Cerebellar nuclear complex (tissue), 1 donor: ENCODE measurements at regions not wholly inside any gene's neighbourhood (a gene's known extent, or its start where the extent isn't known, plus 50 kb on each side); places are given as distances from the start of the nearest gene placed in this dataset.
"Not testable (repeated sequence)": the region's sequence is repeated elsewhere in the genome, so short reads cannot be mapped to it uniquely, and the experiment has no call there.

Source experiments
- DNase-seq, 2 experiments: peaks; one replicate each; lab custom pipeline; 2025; lab: John Stamatoyannopoulos, UW

GRCh38 chr2:185265747-185266146, 472.9 kb upstream of the FSIP2 start:
- no peak for DNase-seq

- no peak for DNase-seq
Observed at GRCh38 chr2:185268651-185269050, 470.0 kb upstream of the FSIP2 start.

- no peak for DNase-seq
Observed at GRCh38 chr2:185274718-185275484, 463.7 kb upstream of the FSIP2 start.

GRCh38 chr2:185275979-185276378, 462.6 kb upstream of the FSIP2 start:
- DNase-seq, result not testable (repeated sequence)

GRCh38 chr2:185278761-185279160, 459.8 kb upstream of the FSIP2 start:
- no peak for DNase-seq

GRCh38 chr2:185279999-185280398, 458.6 kb upstream of the FSIP2 start:
- DNase-seq, result no peak

GRCh38 chr2:185284696-185285095, 453.9 kb upstream of the FSIP2 start:
- DNase-seq, result no peak

GRCh38 chr2:185290012-185290411, 448.6 kb upstream of the FSIP2 start:
- not testable (repeated sequence) for DNase-seq

- no peak for DNase-seq
Observed at GRCh38 chr2:185291035-185291647, 447.5 kb upstream of the FSIP2 start.

GRCh38 chr2:185299867-185300266, 438.7 kb upstream of the FSIP2 start:
- no peak for DNase-seq

GRCh38 chr2:185306119-185306518, 432.5 kb upstream of the FSIP2 start:
- DNase-seq, result no peak

- no peak for DNase-seq
Observed at GRCh38 chr2:185316383-185316782, 422.2 kb upstream of the FSIP2 start.

- no peak for DNase-seq
Observed at GRCh38 chr2:185318271-185318724, 420.3 kb upstream of the FSIP2 start.

GRCh38 chr2:185335879-185336278, 402.7 kb upstream of the FSIP2 start:
- no peak for DNase-seq

- no peak for DNase-seq
Observed at GRCh38 chr2:185337033-185337432, 401.6 kb upstream of the FSIP2 start.

- DNase-seq, result no peak
Observed at GRCh38 chr2:185338104-185338503, 400.5 kb upstream of the FSIP2 start.

GRCh38 chr2:185347445-185347844, 391.2 kb upstream of the FSIP2 start:
- DNase-seq, result no peak

- DNase-seq, result no peak
Observed at GRCh38 chr2:185360776-185361175, 377.8 kb upstream of the FSIP2 start.

GRCh38 chr2:185372188-185372587, 366.4 kb upstream of the FSIP2 start:
- DNase-seq, result no peak

- DNase-seq, result no peak
Observed at GRCh38 chr2:185373229-185373628, 365.4 kb upstream of the FSIP2 start.

GRCh38 chr2:185374878-185375277, 363.7 kb upstream of the FSIP2 start:
- no peak for DNase-seq

GRCh38 chr2:185375731-185376130, 362.9 kb upstream of the FSIP2 start:
- DNase-seq, result no peak

- DNase-seq, result no peak
Observed at GRCh38 chr2:185381631-185382030, 357.0 kb upstream of the FSIP2 start.
